ENCODE measurements at regions not wholly inside any gene's neighbourhood (a gene's known extent, or its start where the extent isn't known, plus 50 kb on each side); places are given as distances from the start of the nearest gene placed in this dataset.

DNA sequence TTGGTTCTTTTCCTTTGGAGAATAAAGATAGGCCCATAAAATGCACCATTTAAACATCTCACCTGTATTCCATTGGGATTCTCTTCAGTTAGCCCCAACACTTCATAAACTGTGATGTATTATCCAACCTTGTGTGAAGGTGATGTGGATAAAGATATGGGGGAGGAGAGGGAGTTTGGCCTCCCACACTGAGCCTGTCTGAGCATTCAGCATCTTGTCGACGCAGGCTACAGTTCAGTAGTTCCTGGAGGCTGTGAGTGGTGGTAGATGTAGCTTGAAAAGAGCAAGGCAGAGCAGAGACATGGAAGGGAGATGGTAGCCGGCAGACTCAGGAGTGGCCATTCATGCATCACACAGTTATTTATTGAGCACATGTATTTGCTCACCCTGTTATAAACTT is 292.4 kb upstream of the PITX2 start:
- Mint-ChIP-seq H3K27ac (no peak overlapping the region), H3K9me3 (no peaks in the 10 kb centered on the region), H3K4me3 (no peak overlapping the region), H3K27me3 (peaks cover 26% of the 10 kb centered on the region), H3K36me3 (no peaks in the 10 kb centered on the region), H3K4me1 (ENCODE audit: unreplicated experiment) (no peaks in the 10 kb centered on the region)
- TF ChIP-seq, protein P1, sequence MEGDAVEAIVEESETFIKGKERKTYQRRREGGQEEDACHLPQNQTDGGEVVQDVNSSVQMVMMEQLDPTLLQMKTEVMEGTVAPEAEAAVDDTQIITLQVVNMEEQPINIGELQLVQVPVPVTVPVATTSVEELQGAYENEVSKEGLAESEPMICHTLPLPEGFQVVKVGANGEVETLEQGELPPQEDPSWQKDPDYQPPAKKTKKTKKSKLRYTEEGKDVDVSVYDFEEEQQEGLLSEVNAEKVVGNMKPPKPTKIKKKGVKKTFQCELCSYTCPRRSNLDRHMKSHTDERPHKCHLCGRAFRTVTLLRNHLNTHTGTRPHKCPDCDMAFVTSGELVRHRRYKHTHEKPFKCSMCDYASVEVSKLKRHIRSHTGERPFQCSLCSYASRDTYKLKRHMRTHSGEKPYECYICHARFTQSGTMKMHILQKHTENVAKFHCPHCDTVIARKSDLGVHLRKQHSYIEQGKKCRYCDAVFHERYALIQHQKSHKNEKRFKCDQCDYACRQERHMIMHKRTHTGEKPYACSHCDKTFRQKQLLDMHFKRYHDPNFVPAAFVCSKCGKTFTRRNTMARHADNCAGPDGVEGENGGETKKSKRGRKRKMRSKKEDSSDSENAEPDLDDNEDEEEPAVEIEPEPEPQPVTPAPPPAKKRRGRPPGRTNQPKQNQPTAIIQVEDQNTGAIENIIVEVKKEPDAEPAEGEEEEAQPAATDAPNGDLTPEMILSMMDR (conservative IDR thresholded peaks at IDR 0.05) = no peak
- DNase-seq (ENCODE audit: extremely low spot score, unreplicated experiment) = no peak

DNA sequence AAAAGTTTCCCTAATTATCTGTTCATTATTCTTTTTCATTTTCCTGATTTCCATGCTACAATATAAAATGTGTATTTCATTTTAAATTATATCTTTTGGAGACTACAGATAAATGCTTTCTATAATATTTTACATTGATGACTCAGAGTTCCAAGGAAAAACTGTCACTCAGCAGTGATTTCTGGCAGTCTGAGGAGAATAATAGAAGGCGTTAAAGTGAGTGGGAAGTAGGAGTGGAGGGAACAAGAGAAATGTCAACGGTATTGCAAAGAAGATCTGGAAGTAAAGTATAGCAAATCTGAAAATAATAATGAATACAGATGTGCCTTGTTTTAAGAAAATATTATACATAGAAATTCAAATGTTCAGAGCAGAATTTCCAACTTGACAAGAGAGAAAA is 293.6 kb upstream of the PITX2 start:
- peaks cover 29% of the 10 kb centered on the region for H3K27me3 Mint-ChIP-seq
- no peaks in the 10 kb centered on the region for H3K4me1 Mint-ChIP-seq (ENCODE audit: unreplicated experiment)
- H3K9me3 Mint-ChIP-seq = no peaks in the 10 kb centered on the region
- no peak for DNase-seq (ENCODE audit: extremely low spot score, unreplicated experiment)
- no peaks in the 10 kb centered on the region for H3K36me3 Mint-ChIP-seq
- TF ChIP-seq, protein P1 (conservative IDR thresholded peaks at IDR 0.05) = no peak
- no peak overlapping the region for H3K27ac Mint-ChIP-seq
- no peak overlapping the region for H3K4me3 Mint-ChIP-seq

DNA sequence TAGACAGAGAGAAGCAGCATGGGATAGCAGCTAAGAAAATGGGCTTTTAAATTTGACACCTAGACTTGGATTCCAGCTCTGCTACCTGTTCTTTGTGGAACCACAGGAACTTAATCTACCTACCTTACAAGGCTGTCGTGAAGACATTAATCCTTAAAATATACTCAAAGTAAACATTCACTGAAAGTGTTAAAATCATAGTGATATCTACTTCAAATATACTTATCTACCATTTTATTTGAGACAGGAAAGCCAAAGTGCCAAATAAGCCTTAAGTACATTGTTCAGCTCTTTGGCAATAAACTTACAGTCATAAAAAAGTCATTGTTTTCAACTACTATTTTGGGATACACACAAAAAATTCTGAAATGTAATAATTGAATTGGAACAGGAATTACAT is 295.0 kb upstream of the PITX2 start:
- Mint-ChIP-seq H3K36me3 (no peaks in the 10 kb centered on the region), H3K27me3 (peaks cover 29% of the 10 kb centered on the region), H3K9me3 (no peaks in the 10 kb centered on the region), H3K4me3 (no peak overlapping the region), H3K4me1 (ENCODE audit: unreplicated experiment) (no peaks in the 10 kb centered on the region), H3K27ac (no peak overlapping the region)
- no peak for DNase-seq (ENCODE audit: extremely low spot score, unreplicated experiment)
- TF ChIP-seq, protein P1 (conservative IDR thresholded peaks at IDR 0.05) = no peak

- no peaks in the 10 kb centered on the region for H3K4me1 Mint-ChIP-seq (ENCODE audit: unreplicated experiment)
- H3K36me3 Mint-ChIP-seq = no peaks in the 10 kb centered on the region
- TF ChIP-seq, protein P1 (conservative IDR thresholded peaks at IDR 0.05) = no peak
- peaks cover 17% of the 10 kb centered on the region for H3K27me3 Mint-ChIP-seq
- DNase-seq (ENCODE audit: extremely low spot score, unreplicated experiment) = no peak
- H3K9me3 Mint-ChIP-seq = no peaks in the 10 kb centered on the region
- no peak overlapping the region for H3K4me3 Mint-ChIP-seq
- H3K27ac Mint-ChIP-seq = no peak overlapping the region
Measured at GRCh38 chr4:110920990-110921389, 298.1 kb upstream of the PITX2 start.

- no peaks in the 10 kb centered on the region for H3K36me3 Mint-ChIP-seq
- no peak overlapping the region for H3K27ac Mint-ChIP-seq
- no peak overlapping the region for H3K4me3 Mint-ChIP-seq
- H3K9me3 Mint-ChIP-seq = no peaks in the 10 kb centered on the region
- TF ChIP-seq, protein P1 (conservative IDR thresholded peaks at IDR 0.05) = no peak
- peaks cover 6% of the 10 kb centered on the region for H3K4me1 Mint-ChIP-seq (ENCODE audit: unreplicated experiment)
- H3K27me3 Mint-ChIP-seq = peaks cover 18% of the 10 kb centered on the region
- DNase-seq (ENCODE audit: extremely low spot score, unreplicated experiment) = no peak
Measured at GRCh38 chr4:110924761-110925160, 301.9 kb upstream of the PITX2 start.

DNA sequence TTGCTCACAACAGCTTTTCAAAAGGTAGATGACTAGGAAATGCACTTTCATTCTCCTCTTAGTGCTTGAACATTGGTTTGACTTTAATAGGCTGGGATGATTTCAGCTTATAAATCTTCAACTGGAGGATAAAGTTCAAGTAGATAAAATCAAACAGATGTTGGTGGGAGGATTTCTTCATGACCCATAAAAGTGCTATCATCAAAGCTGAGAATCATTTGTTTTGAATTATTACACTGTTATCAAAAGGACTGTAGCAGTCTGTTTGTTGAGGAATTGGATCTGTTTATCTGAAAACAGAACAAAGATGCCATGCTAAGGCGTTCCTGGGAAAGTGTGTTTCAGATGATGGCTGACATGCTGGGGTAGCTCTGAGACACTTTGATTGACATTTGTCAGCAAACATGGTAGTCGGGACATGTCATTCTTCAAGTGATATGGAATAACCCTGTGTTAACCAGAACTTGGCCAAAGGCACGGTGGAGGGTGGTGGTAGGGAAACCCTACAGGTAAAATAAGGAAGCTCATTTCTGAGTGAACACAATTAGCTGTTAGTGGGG is 304.0 kb upstream of the PITX2 start:
- no peaks in the 10 kb centered on the region for H3K9me3 Mint-ChIP-seq
- H3K4me3 Mint-ChIP-seq = no peak overlapping the region
- H3K4me1 Mint-ChIP-seq (ENCODE audit: unreplicated experiment) = peaks cover 6% of the 10 kb centered on the region
- peaks cover 11% of the 10 kb centered on the region for H3K27me3 Mint-ChIP-seq
- TF ChIP-seq, protein P1 (conservative IDR thresholded peaks at IDR 0.05) = no peak
- H3K27ac Mint-ChIP-seq = no peak overlapping the region
- no peak for DNase-seq (ENCODE audit: extremely low spot score, unreplicated experiment)
- no peaks in the 10 kb centered on the region for H3K36me3 Mint-ChIP-seq

Measured in type B pancreatic cell (in vitro differentiated cells).